ENCODE measurements at regions not wholly inside any gene's neighbourhood (a gene's known extent, or its start where the extent isn't known, plus 50 kb on each side); places are given as distances from the start of the nearest gene placed in this dataset.
"Not testable (repeated sequence)": the region's sequence is repeated elsewhere in the genome, so short reads cannot be mapped to it uniquely, and the experiment has no call there.

- DNase-seq (ENCODE audit: low read depth in 3 of 3), result not testable (repeated sequence)
Observed at GRCh38 chr14:27908484-27908883, 858.1 kb upstream of the FOXG1 start.

GRCh38 chr14:27916326-27916725, 850.3 kb upstream of the FOXG1 start:
- no peak for DNase-seq (ENCODE audit: low read depth in 3 of 3)

DNA sequence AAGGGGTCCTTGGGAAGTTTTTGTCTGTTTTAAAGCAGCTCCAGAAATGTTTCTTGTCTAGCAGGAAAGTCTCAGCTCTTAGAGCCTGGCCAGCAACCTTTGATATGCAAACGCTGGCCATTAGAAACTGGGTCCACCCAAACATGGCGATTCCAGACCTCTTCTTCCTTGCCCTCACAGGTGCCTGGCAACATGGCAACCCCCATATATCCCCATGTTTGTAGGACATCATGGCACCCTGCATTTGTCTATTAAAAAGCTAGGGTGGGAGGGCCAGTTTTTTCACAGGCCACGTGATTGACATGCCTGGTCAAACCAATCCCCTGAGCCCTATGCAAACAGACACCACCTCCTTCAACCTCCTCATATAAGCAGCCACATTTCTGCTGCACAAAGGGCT, 848.7 kb upstream of the FOXG1 start:
- no peak for DNase-seq (ENCODE audit: low read depth in 3 of 3)

- no peak for DNase-seq (ENCODE audit: low read depth in 3 of 3)
Observed at GRCh38 chr14:27927519-27927918, 839.1 kb upstream of the FOXG1 start.

DNA sequence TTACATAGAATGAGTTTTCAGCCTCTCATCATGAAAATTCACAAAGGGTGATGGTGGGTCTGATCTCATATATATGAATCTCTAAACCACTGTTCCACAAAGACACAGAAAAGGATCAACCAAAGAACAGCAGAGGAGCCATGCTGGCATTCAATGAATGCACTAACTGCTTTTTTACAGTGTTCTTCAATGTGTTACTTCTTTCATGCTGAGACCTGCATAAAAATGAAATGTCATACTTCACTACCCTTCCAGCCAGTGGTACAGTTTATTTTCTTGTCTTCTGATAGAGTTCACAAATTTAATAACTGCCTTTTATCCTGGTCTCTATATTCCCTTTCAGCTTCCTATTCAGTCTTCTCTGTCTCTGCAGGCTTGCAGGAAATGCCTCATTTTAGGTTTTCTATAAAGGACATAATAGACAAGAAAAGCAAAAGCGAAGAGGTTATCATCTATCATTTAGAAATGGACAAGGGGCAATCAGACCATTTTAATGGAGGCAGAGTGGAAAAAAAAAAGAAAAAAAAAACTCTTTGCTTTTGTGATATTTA, 836.7 kb upstream of the FOXG1 start:
- DNase-seq (ENCODE audit: low read depth in 3 of 3), result no peak

GRCh38 chr14:27938392-27938791, 828.2 kb upstream of the FOXG1 start:
- DNase-seq (ENCODE audit: low read depth in 3 of 3), result no peak

GRCh38 chr14:27945512-27945911, 821.1 kb upstream of the FOXG1 start:
- no peak for DNase-seq (ENCODE audit: low read depth in 3 of 3)

- no peak for DNase-seq (ENCODE audit: low read depth in 3 of 3)
Observed at GRCh38 chr14:27958757-27959156, 807.8 kb upstream of the FOXG1 start.

DNA sequence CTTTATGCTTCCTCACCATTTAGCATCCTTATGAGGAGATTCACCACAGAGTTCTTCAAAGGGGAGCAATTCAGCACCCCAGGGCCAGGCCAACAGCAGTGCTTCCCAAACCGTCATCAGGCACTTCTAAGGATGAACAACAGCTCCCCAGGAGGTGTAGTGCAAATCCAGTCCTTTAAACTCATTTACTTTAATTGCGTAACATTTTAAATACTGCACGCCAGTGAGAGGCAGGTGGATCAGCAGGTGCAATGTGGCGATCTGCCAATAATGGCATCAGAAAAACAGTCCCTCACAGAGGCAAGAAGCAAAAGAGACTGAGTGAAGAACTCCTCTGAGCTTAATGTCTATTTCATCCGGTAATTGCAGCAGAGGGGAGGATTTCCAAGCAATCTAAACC, 770.9 kb upstream of the FOXG1 start:
- DNase-seq (ENCODE audit: low read depth in 3 of 3), result no peak

DNA sequence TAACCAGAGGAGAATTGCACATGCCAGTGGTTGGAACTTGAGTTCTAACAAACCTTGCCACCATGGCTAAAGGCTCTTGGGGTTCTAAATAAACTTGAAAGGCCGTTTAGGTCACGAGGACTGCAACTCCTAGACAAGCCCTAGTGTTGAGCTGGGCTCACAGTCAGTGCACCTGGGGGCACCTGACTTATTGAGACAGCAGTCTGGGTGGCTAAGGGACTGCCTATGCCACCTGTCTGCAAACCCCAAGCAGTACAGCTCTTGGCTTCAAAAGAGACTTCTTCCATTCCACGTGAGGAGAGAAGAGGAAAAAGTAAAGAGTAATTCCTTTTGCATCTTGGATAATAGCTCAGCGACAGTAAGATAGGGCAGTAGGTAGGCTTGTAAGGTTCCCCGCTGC, 765.6 kb upstream of the FOXG1 start:
- no peak for DNase-seq (ENCODE audit: low read depth in 3 of 3)

DNA sequence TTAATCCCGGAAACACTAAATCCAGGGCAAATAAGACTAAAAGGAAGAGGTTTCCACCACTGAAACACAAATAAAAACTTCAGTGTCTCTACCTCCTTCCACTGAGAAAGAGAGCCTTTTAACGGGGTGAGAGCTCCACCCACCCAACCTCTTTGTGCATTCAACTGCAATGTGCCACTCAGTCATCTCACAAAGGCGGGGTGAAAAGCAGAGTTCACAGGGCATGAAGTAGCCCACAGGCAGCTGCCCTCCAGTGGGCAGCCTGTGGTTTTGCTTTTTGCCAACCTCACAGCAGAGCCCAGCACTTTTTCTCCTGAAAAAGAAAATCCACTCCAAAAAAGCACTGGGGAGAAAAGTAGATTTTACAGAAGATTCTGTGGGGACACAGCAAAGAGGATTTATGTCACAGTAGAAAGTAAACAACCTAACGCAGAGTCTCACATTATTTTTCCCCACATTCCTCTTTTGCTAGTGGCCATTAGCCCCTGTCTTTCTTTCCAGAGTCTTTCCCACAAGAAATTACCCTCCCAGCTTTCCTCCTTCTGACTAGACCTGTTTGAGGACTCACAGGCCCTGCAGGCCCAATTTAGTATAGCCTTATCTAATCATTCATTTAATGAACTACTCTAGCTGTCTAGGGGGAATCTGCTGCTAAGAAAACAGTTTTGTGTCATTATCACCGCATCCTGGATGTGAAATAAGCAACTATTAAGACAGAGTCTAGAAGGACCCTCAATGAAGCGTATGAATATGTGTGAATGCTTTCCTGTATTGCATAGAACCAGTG, 753.8 kb upstream of the FOXG1 start:
- no peak for DNase-seq (ENCODE audit: low read depth in 3 of 3)

GRCh38 chr14:28020112-28020511, 746.5 kb upstream of the FOXG1 start:
- no peak for DNase-seq (ENCODE audit: low read depth in 3 of 3)

DNA sequence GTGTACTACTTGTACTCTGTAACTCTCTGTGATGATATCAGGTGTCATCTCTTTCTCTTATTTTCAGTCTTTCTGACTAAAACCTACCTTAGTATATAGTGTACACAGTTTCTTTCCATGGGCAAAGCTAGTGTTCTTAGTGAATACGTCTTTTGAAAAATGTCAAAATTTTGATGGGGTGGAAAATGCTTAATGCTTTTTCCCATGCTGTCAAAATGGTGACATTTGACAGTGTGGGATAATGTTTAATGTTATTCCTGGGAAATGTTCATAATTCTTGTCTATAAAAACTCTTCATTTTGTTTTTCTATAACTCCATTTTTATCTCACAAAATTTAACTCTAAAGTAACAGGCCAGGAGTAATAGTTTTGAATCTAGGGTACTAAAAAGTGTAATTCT, 742.7 kb upstream of the FOXG1 start:
- no peak for DNase-seq (ENCODE audit: low read depth in 3 of 3)

- DNase-seq (ENCODE audit: low read depth in 3 of 3), result no peak
Observed at GRCh38 chr14:28052251-28052650, 714.3 kb upstream of the FOXG1 start.

GRCh38 chr14:28055008-28055407, 711.6 kb upstream of the FOXG1 start:
- DNase-seq (ENCODE audit: low read depth in 3 of 3), result no peak

DNA sequence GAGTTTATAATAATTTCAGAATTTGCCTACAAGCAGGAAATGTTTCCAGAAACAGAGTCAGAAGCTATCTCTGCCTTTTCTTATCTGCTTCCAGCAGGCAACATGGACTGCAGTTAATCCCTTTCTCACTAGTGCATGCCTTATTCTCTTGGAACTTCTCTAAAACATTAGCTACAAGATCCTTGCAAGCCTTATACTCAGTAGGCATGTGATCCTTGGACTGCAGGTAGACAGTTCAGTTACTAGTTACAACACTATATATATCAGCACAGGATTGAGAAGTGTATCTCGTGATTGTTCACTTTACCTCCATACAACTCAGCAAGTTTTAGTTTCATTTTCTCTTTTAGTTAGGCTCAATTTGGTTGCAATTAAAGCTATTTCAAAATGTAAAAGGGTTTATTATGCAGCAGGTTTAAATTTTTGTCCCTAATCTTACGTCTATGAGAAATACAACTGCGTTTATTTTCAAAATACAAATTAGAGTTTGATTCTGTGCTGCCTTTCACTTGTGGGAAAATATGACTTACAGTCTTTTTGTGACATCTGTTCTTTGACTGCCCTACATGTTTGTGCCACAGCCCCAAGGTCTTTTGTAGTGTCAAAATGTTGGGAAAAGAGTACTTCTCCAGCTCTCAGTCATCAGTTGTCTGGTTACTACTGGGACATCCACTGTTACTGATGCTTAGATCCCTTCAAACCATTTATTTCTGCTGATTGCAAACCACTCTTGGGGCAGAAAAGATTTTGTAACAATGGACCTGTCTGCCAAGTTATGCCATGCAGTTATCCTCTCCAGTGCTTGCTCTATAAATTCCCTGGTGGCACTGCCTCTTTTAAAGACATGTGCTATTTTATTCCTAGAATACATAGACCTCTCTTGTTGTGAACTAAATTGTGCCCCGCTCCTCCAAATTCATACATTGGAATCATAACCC, 709.0 kb upstream of the FOXG1 start:
- DNase-seq (ENCODE audit: low read depth in 3 of 3), result no peak

DNA sequence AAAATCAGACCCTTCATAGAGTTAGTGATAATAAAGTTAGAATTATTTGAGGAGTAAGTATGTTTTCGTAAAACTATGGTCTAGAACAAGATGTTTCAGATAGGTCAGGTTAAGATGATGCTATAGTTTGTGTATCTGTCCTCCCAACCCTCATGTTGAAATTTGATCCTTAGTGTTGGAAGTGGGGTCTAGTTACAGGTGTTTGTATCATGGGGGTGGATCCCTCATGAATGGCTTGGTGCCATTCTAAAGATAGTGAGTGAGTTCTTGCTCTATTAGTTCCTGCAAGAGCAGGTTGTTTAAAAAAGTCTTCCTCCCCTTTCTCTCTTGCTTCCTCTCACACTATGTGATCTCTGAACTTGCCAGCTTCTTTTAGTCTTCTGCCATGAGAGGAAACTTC, 707.3 kb upstream of the FOXG1 start:
- no peak for DNase-seq (ENCODE audit: low read depth in 3 of 3)

DNA sequence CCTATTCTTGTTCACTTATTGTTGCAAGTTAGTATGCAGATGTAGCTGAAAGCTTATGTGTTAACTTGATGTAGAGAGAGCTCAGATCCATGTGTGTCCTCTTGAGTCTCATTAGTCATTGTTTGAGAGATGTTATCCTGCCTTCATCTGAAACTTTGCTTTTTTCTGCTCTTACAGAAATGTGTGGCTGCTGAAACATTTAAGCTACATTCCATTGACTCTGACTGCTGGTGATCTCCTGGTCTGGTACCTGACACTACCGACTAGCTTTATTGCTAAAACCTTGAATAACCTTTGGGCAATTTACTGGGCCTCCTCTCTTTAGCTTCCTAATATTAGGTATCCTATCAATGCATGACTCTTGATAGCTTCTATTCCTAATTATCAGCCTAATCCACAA, 705.6 kb upstream of the FOXG1 start:
- DNase-seq (ENCODE audit: low read depth in 3 of 3), result no peak

GRCh38 chr14:28077021-28077420, 689.6 kb upstream of the FOXG1 start:
- no peak for DNase-seq (ENCODE audit: low read depth in 3 of 3)

DNA sequence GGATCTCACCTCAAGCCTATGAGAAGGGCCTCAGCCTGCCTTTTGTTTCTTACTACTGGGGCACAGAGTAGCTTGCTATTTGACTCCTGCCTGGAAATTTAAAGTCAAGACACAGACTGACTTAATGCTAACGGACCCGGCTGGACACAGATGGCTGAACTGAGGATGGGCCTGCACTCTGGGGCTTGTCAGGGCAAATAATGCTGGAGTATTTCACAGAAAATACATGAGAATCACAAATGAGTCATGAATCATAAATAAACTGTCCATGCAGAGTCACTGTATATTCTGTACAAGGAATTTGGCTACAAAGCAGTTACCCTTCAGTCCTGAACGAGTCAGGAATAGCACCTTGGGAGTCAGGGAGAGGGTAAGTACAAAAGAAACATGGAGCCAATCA, 683.2 kb upstream of the FOXG1 start:
- DNase-seq (ENCODE audit: low read depth in 3 of 3), result no peak

GRCh38 chr14:28088125-28088524, 678.5 kb upstream of the FOXG1 start:
- no peak for DNase-seq (ENCODE audit: low read depth in 3 of 3)

GRCh38 chr14:28097585-28097984, 669.0 kb upstream of the FOXG1 start:
- DNase-seq (ENCODE audit: low read depth in 3 of 3), result no peak

DNA sequence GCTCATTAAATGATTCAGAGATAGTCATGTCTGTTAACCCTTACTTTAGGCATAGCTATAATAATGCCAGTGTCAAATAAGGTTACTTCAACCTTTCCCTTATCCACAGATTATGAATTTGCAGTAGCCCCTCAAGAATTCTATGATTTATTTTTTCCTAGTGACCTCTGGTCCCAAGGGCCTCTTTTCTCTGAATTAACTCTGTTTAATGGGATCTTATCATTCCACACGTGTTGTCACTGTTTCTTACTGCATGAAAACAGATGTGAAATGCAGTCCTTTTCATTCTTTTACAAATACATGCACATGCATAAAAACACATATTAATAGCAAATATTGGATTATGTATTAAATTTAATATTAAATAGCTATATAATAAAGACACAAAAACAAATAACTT, 667.7 kb upstream of the FOXG1 start:
- DNase-seq (ENCODE audit: low read depth in 3 of 3), result no peak

All from stimulated activated CD4-positive, alpha-beta T cell treated with anti-CD3 and anti-CD28 coated beads, TNF-alpha, amount 100 ng/mL, for 24 hours (primary cell).